ENCODE measurements at regions not wholly inside any gene's neighbourhood (a gene's known extent, or its start where the extent isn't known, plus 50 kb on each side); places are given as distances from the start of the nearest gene placed in this dataset.

DNA sequence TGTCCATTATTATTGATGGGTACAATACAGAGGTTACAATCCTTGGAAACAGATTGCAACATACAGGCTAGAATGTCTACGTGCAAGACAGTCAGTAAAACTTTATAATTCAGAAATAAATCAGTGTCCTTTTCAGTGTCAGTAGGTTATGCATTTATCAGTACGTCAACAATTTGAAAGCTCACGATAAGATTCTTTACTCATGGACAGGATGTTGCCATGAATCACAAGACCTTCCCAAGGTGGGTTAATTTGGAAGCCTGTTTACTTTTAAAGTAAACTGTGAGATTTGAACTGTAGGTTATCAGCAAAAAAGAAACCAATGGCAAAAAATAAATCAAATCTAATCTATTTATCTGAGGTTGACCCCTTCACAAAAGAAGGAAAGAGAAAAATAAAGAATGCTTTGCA, 243.9 kb upstream of the AGTR1 start:
- TF ChIP-seq, protein P1, sequence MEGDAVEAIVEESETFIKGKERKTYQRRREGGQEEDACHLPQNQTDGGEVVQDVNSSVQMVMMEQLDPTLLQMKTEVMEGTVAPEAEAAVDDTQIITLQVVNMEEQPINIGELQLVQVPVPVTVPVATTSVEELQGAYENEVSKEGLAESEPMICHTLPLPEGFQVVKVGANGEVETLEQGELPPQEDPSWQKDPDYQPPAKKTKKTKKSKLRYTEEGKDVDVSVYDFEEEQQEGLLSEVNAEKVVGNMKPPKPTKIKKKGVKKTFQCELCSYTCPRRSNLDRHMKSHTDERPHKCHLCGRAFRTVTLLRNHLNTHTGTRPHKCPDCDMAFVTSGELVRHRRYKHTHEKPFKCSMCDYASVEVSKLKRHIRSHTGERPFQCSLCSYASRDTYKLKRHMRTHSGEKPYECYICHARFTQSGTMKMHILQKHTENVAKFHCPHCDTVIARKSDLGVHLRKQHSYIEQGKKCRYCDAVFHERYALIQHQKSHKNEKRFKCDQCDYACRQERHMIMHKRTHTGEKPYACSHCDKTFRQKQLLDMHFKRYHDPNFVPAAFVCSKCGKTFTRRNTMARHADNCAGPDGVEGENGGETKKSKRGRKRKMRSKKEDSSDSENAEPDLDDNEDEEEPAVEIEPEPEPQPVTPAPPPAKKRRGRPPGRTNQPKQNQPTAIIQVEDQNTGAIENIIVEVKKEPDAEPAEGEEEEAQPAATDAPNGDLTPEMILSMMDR (conservative IDR thresholded peaks at IDR 0.05; ENCODE audit: low read depth in 2 of 2): no peak
- TF ChIP-seq EZH2 (IDR thresholded peaks at IDR 0.05; ENCODE audit: low read depth, unreplicated experiment): no peak
- TF ChIP-seq POLR2AphosphoS5 (IDR thresholded peaks at IDR 0.05; ENCODE audit: low read depth): no peak
- TF ChIP-seq, protein P2, sequence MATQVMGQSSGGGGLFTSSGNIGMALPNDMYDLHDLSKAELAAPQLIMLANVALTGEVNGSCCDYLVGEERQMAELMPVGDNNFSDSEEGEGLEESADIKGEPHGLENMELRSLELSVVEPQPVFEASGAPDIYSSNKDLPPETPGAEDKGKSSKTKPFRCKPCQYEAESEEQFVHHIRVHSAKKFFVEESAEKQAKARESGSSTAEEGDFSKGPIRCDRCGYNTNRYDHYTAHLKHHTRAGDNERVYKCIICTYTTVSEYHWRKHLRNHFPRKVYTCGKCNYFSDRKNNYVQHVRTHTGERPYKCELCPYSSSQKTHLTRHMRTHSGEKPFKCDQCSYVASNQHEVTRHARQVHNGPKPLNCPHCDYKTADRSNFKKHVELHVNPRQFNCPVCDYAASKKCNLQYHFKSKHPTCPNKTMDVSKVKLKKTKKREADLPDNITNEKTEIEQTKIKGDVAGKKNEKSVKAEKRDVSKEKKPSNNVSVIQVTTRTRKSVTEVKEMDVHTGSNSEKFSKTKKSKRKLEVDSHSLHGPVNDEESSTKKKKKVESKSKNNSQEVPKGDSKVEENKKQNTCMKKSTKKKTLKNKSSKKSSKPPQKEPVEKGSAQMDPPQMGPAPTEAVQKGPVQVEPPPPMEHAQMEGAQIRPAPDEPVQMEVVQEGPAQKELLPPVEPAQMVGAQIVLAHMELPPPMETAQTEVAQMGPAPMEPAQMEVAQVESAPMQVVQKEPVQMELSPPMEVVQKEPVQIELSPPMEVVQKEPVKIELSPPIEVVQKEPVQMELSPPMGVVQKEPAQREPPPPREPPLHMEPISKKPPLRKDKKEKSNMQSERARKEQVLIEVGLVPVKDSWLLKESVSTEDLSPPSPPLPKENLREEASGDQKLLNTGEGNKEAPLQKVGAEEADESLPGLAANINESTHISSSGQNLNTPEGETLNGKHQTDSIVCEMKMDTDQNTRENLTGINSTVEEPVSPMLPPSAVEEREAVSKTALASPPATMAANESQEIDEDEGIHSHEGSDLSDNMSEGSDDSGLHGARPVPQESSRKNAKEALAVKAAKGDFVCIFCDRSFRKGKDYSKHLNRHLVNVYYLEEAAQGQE (IDR thresholded peaks at IDR 0.05; ENCODE audit: unreplicated experiment): no peak
- no peak for TF ChIP-seq EZH2phosphoT487 (IDR thresholded peaks at IDR 0.05; ENCODE audit: unreplicated experiment)
- no peak for TF ChIP-seq JUNB (IDR thresholded peaks at IDR 0.05; ENCODE audit: unreplicated experiment)
- no peak for TF ChIP-seq ETS1 (IDR thresholded peaks at IDR 0.05)
- no peak for TF ChIP-seq CREB1 (CRISPR knock-in tag; IDR thresholded peaks at IDR 0.05; ENCODE audit: low read depth)
- no peak for TF ChIP-seq STAT1 (IDR thresholded peaks at IDR 0.05; ENCODE audit: unreplicated experiment)
- no peak for TF ChIP-seq ZNF114 (CRISPR knock-in tag; IDR thresholded peaks at IDR 0.05)
- TF ChIP-seq ZNF462 (CRISPR knock-in tag; IDR thresholded peaks at IDR 0.05): no peak
- no peak for TF ChIP-seq ZNF331 (CRISPR knock-in tag; IDR thresholded peaks at IDR 0.05; ENCODE audit: low read depth)

Data from GM23338 (cell line).